ENCODE measurements at regions not wholly inside any gene's neighbourhood (a gene's known extent, or its start where the extent isn't known, plus 50 kb on each side); places are given as distances from the start of the nearest gene placed in this dataset.

GRCh38 chr2:16412321-16413030 is 253.2 kb downstream of the CYRIA start:
- no peak for DNase-seq (ENCODE audit: low read depth)

DNA sequence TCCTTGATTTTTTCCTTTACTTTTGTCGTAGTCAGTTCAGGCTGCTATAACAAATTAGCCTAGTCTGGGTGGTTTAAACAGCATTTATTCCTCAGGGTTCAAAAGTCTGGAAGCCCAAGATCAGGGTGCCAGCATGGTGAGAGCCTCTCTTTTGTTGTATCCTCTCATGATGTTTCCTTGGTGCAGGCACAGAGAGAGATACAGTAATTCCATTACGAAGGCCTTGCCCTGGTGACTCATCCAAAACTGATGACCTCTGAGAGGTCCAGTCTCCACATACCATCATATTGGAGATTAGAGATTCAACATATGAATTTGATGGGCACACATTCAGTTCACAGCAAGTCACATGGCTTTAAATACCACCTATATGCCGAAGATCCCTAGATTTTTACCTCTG is 253.8 kb downstream of the CYRIA start:
- DNase-seq (ENCODE audit: low read depth): no peak

- no peak for DNase-seq (ENCODE audit: low read depth)
Observed at GRCh38 chr2:16409849-16410248, 255.8 kb downstream of the CYRIA start.

GRCh38 chr2:16409006-16409390 is 256.6 kb downstream of the CYRIA start:
- DNase-seq (ENCODE audit: low read depth): no peak

DNA sequence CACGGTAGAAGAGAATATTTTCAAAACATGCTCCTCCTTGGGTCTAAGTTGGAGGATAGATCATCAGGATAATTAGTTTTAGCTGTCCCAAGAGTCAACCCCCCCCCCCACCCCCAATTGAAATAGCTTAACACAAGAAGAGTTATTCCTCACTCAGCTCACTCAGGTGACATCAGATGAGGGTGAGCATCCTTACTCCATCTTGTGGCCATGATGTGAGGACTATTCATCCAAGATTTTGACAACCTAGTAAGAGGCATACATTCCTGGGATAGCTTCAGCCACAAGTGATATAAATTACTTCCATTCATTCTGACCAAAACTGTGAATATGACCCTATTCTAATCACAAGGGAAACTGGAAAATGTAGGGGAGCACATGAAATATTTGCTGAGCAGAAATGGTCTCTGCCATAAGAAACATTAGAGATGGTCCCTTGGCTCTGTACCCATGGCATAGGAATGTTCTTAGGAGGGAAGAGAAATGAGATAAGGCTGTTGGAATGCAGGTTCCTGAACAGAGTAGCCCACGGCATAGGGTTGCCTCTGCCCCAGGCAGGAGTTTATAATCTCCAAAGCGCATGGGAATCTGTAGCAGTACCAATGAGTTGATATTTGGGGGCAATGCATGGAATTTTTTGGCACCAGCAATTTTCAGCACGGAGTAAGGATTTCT is 257.2 kb downstream of the CYRIA start:
- DNase-seq (ENCODE audit: low read depth): no peak

GRCh38 chr2:16407358-16407757 is 258.3 kb downstream of the CYRIA start:
- no peak for DNase-seq (ENCODE audit: low read depth)

DNA sequence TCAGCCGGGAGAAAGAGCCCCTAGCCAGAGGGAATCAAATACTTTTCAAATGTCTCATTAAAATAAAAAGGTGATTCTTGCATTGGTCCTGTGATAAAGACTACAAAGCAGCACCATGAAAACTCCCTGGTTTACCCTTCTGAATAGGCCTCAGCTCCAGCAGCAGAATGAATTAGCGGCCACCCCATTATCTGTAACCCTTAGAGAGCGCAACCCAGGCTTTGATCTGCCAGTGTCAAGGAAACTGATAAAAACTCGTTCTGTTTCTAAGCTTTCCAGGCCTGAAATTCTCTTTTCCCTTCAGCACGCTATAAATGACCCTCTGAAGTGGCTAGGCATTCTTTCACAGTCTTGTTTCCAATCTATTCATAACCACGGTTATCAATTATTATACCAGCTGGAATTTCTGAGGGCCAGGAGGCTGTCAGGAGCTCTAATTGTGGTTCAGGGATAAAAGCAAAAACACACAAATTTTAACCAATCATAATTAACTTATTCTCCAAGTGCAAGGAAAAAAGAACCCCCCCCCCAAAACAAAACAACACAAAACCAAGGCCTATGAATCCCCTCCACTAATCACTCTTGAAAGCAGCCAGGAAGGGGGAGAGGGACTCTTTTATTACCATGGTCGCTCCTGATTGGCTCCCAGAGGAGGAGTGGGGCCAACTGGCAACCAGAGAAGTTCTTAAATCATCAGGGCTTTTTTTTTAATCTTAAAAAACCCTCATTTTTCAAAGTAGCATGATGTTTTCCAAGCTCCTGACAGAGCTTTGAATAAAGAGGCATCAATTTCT is 258.9 kb downstream of the CYRIA start:
- DNase-seq (ENCODE audit: low read depth): no peak

- no peak for DNase-seq (ENCODE audit: low read depth)
Observed at GRCh38 chr2:16405551-16405950, 260.1 kb downstream of the CYRIA start.

DNA sequence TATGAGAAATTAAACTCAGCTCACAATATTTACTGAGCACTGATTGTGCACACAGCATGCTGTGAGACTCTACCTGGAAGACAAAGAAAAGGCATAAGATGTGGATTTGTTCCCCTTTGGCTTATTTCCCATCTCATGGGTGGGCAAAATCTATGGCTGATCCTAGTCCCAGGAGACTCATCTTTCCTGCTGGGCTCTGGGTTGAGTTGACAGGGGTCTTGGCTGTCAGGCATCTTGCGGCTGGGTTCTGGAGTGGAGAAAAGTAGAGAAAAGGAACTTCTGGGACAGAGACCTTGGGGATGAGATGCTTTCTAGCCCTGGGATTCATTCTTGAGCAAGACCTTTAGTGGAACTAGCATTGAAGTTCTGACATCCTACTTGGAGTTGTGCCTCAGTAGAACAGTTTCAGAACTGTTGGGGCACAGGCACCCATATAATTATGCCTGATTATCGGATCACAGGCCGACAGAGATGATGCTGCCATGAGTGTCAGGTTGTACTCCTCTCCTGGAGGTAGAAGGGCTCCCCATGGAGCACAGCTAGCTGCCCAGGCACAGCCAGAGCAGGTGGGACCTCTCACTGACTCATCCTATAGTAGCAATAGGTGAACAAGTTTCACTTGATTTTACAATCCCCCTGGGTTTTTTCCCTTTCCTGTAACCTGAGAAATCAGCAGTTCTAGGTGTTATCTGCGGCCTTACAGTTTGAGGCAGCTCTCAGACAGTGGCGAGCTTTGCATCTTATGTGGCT is 260.9 kb downstream of the CYRIA start:
- no peak for DNase-seq (ENCODE audit: low read depth)

GRCh38 chr2:16404146-16404545 is 261.5 kb downstream of the CYRIA start:
- no peak for DNase-seq (ENCODE audit: low read depth)

DNA sequence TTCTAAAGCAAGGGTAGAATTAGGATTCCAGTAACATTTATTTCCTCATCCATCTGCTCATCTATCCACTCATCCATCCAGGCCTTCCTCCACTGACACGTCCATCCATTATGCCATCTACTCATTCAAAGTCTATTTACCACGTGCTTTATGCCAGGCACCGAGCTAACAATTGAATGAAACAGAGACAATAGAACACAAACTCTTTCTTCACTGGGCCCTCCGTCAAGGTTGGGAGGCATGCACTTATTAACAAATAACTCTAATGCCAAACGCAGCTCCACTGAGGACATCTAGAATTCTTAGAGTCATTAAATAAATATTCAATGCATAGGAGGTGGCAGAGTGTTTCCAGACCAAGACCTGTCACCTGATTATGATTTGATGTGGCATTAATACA is 262.7 kb downstream of the CYRIA start:
- DNase-seq (ENCODE audit: low read depth): no peak

DNA sequence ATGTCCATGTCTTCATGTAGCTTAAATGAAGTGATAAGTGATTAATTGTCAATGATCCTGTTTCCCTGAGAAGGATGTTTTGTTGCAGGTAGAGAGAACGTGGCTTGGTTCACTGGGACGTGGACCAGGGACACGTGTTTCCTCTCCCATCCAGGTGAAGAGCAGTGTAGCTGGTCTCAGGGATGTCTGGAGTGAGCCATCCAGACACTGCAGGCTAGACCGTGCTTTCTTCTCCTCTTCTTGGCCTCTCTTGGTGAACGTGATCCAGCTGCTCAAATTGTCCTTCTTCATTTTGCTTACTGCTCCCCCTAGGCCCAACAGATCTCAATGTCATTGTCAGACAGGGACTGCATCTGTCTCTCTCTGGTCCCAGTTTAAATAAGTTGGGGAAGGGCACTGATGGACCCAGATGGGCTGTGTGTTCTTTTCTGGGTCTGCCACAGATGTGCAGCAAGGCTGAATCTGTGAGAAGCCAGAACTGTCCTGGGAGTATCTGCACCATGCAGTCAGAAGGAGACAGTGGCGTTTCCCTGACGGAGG is 263.8 kb downstream of the CYRIA start:
- no peak for DNase-seq (ENCODE audit: low read depth)

DNA sequence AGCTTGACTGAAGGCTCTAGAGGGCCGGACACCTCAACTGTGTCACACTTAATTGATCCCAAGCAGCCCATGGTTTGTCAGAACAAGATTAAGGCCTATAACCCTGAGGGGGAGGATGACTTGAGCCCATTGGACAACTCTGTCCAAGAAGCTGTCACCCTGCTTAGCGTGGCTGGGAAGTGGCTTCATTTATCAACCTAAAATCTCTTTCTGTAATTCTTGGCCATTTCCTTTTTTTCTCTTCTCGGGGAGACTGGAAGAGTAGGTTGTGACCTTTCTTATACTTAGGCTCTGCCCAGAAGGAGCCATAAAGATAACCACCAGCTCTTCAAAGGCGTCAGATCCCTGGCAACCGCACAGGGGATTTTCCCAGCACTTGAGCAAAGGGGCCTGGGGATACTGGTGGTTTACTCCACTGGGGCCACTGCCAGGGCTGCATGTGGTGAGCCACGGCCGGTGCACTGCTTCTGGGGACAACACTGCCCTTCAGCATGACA is 265.5 kb downstream of the CYRIA start:
- DNase-seq (ENCODE audit: low read depth): no peak

GRCh38 chr2:16398486-16399043 is 267.1 kb downstream of the CYRIA start:
- DNase-seq (ENCODE audit: low read depth): no peak

- no peak for DNase-seq (ENCODE audit: low read depth)
Observed at GRCh38 chr2:16397681-16398475, 267.8 kb downstream of the CYRIA start.

DNA sequence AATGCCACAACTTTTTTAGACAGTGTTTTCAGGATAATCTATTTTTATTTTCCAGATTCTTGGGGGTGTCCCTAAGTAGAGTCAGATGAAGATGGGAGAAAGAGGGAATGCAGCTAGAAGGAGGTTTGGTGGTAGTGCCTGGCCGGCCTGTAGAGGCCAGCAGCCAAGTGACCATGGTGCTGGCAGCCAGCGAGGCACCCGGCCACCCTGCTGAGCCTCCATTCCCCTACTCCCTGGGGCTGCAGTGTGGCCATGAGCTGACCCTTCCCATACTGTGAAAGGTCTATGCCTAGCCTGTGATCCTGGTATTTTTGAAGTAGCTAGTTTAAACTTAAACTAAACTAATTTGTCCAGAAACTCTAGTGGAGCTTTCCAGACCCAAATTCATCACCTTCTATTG is 268.6 kb downstream of the CYRIA start:
- no peak for DNase-seq (ENCODE audit: low read depth)

GRCh38 chr2:16396171-16396570 is 269.5 kb downstream of the CYRIA start:
- no peak for DNase-seq (ENCODE audit: low read depth)

DNA sequence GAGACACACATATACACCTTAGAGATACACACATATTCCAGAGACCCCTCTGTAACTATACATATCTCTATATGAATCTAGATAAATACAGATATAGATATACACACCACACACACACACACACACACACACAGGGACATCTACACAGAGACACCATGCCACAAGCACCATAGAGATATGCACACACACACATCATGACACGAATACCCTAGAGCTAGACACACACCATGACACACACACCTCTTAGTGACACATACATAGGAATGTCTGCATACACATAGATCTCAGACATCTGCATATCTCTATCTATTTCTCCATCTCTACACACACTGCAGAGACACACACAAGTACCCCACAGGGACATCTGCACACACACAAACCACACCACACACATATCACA is 270.0 kb downstream of the CYRIA start:
- DNase-seq (ENCODE audit: low read depth): no peak

DNA sequence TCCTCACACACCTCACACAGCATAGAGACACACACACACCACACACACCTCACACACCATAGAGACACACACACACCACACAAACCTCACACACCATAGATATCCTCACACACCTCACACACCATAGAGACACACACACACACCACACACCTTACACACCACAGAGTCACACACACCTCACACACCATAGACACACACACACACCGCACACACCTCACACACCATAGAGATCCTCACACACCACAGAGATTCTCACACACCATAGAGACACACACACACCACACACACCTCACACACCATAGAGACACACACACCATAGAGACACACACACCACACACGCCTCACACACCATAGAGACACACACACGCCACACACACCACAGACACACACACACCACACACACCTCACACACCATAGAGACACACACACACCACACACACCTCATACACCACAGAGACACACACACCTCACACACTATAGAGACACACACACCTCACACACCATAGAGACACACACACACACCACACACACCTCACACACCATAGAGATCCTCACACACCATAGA is 270.6 kb downstream of the CYRIA start:
- no peak for DNase-seq (ENCODE audit: low read depth)

All from fibroblast of gingiva (primary cell).